ENCODE measurements at regions not wholly inside any gene's neighbourhood (a gene's known extent, or its start where the extent isn't known, plus 50 kb on each side); places are given as distances from the start of the nearest gene placed in this dataset.
"Not testable (repeated sequence)": the region's sequence is repeated elsewhere in the genome, so short reads cannot be mapped to it uniquely, and the experiment has no call there.

DNA sequence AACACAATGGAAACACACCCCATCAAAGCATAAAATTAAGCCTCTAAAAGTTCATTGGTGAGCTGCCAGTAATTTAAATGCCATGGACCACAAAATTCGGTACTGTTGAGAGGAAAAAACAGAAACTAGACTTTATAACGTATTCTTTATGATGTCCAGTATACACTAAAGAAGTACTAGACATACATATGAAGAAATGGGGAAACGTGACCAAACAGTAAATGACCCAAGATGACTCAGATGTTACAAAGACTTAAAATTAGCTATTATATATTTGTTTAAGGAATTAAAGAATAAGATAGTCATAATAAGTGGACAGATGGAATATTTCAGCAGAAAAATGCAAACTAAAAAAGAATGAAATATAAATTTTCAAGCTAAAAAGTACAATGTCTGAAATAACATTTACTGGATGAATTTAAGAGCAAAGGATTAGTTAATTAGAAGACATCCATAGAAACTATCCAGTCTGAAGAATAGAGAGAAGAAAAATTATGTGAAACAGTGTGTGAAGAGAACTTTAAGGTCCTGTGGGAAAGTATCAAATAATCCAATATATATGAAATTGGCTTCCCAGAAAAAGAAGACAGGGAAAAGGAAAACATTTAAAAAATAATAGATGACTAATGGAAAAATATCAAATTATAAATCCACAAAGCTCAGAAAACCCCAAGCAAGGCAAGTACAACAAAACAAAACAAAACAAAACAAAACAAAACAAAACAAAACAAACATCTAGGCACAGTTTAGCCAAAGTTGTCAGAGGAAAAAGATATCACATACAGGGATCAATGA is 69.4 kb downstream of the SAMD9 start:
- DNase-seq: no peak

DNA sequence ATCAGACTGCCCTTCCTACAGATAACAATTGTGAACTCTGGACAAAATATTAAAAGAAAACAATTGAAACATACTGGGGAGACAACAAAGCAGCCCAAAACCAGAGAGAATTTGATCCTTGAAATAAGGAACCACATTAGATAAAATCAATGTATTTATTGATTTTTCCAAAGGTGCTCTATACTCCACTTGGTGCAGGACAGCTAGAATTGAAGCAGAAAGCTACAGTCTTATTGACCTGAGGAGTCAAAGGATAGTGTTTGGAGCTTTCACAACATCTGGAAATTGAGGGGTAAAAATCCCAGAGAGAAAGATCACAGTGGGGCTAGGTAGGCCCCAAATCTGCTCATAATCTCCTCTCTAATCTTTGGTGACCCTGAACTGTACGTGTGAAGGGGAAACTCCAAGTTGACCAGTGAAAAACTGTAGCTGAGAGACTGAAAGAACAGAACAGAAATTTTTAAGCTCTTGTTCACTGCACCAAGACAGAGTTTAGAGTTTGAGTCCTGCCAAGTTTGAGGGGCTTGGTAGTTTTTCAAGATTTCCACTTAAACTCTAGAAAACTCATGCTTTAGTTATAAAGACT is 70.2 kb downstream of the SAMD9 start:
- no peak for DNase-seq

DNA sequence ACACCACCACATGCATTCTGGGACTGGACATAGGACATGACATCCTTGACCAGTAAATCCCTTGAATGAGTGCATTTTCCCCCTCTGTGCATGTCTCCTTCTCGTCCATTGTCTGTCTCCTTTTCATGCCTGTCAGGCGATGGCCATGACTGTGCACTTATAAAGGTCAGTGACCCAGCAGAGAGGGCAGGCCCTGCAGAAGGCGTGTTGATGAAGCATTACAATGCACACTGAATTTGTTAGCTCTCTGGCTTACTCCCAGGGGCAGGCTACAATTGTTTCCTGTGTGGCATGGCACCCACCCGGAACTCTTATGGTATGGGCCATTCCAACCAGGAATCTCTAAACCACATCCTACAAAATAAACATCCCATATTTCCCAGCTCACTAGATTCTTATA is 71.1 kb downstream of the SAMD9 start:
- no peak for DNase-seq

DNA sequence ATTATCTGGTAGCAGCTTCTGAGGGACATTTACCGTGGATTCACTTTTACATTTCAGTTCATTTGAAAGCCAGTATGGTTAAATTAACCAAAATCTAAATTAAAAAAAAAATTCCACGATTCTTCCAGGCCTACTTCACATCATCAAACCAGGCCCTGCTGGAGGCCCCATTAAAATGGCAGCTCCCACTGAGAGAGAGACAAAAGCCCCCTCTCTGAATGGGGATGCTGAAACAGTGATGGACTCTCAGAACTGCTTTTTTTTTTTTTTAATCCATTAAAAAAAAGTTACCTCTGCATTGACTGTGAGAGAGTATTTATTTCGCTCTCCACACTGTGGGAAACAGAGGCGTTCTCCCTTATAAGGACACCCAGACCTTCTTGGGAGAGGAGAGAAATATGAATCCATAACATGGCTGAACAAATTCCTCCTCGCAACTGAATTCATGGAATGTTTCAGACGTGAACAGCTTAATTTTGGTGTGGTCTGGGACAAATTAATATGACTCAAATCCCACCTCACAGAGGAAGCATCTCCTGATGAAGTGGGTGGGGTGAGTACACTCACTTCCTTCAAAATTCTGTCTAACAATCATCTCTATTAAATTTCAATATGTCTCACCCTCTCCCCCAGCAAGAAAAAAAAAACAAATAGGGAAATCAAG is 73.5 kb downstream of the SAMD9 start:
- DNase-seq: no peak

DNA sequence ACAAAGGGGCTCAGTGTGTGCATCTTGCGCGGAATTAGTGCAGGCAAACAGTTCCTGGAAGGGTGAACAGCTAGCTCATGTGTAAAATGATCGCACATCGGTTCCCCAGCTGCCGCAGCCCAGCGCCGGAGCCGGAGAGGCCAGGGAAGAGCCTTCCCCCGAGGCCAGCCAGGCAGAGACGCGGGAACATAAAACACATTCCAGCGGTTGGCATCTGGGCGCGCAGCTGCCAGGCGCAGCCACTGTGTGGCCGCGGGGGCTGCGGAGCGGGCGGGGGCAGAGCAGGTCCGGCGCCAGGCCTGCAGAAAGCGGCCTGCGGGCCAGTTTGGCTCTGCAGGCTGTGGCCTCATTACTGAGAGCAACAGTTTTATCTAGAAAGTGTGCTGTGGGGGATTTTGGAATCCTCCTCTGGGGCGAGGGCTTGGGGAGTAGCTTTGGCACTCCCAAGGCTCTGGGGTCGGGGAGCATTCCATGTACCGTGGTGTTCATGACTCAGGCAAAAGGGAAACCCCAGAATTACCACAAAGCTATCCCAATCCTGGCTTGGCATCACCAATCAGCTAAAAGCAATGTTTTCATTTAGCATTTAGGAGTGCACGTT is 74.3 kb downstream of the SAMD9 start:
- no peak for DNase-seq

DNA sequence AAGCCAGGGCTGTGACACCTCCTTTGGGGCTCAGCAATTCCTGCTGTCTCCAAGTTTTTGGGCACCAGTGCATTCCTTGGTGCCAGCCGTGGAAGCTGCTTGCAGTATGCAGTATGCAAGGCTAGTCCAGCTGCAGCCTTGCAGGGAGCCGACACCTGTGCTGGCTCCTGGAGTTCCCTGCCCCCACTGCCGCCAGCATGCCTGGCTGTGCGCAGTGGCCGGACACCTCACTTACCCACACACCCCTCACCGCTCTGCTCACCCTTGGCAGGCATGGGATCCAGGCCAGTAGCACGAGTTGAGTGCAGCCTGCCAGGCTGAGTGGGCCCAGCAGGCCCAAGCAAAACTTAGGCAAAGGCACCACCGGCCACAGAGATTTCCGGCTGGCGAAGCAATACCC is 77.4 kb downstream of the SAMD9 start:
- DNase-seq: no peak

DNA sequence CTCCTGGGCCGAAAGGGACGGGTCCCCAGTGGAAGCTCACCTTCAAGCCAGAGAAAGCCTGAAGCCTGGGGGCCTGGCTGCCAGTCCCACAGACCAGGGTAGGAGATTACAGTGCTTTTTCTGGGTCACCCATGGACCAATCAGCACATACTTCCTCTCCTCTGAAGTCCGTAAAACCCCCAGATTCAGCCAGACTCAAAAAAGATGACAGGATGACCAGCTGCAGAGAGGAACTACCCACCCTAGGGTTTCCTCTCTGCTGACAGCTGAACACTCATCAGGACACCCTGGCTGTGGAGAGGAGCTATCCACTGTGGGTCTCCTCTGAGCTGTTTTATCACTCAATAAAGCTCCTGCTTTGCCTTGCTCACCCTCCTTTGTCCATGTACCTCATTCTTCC is 78.0 kb downstream of the SAMD9 start:
- no peak for DNase-seq

DNA sequence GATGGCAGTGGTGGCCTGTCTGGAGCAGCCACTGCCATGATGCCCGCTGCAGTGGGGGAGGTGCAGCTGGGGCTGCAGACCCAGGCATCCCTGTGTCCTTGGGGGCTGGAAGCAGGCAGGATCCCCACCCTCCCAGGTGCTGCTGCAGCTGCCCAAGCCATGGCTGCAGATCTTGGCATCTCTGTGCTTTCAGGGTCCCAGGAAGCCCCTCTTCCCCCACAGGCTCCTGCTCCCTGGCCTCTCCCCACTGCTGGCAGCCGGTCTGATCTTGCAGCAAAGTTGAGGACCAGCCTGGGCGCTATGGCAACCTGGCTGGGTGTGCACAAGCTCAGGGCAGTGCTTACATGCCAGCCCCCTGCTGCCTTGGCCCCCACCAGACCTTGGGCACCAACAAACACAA is 78.5 kb downstream of the SAMD9 start:
- DNase-seq: no peak

DNA sequence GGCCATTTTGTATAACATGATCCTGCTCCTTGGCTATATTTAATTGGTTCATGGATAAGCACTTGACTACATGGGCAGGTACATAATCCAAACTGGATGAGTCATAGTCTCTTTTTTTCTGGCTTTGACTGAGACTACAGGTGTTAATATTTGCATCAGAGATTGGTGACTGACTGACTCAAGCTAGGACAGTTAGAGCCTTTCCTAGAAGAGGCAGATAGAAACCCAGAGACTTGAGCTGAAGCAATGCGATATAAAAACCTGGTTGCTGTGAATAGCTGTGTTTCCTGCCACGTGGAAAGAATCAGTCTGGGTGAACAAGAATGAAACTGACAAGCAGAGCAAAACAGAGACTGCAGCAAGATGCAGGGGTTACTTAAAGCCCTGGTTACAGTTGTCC is 81.0 kb downstream of the SAMD9 start:
- no peak for DNase-seq

DNA sequence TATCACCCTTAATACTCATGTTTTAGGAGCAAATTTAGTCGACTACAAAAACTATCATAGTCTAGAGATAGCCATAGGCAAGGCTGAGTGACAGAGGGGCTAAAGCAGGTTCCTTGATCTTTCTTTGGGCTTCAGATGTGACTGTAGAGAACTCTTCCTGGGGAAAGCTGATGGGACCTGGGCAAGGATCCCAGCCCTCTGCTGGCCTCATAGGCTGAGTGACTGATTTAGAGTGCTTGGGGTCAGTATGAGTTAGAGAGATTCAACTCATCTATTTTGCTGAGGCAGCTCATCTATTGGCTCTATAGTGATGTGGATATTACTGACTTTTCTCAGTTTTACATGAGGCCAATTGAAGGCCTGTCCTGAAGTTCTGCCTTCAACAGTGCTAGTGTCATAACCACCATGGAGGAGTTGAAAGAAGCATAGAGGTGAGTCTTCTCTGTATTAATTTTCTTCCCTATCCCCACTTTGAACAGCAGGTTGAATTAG is 81.6 kb downstream of the SAMD9 start:
- no peak for DNase-seq

DNA sequence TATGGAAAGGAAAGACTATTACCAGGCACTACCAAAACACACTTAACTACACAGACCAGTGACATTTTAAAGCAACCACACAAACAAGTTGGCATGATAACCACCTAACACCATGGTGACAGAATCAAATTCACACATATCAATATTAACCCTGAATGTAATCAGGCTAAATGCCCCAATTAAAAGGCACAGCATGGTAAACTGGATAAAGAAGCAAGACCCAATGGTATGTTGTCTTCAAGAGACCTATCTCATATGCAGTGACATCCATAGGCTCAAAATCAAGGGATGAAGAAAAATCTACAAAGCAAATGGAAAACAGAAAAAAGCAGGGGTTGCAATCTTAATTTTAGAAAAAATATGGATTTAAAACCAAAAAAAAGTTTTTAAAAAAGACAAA is 86.0 kb downstream of the SAMD9 start:
- DNase-seq: no peak

DNA sequence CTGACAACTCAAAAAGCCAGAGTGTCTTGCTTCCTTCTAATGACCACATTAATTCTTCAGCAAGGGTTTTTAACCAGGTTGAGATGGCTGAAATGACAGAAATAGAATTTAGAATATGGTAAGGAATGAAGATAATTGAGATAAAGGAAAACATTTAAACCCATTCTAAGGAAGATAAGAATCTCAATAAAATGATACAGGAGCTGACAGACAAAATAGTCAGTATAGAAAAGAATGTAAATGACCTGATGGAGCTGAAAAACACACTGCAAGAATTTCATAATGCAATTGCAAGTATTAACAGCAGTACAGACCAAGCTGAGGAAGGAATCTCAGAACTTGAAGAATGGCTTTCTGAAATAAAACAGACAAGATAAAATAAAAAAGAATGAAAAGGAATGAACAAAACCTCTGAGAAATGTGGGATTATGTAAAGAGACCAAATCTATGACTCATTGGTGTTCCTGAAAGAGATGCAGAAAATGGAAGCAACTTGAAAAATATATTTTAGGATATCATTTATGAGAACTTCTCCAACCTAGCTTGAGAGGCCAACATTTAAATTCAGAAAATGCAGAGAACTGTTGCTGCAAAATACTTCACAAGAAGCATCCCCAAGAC is 87.1 kb downstream of the SAMD9 start:
- DNase-seq: no peak

DNA sequence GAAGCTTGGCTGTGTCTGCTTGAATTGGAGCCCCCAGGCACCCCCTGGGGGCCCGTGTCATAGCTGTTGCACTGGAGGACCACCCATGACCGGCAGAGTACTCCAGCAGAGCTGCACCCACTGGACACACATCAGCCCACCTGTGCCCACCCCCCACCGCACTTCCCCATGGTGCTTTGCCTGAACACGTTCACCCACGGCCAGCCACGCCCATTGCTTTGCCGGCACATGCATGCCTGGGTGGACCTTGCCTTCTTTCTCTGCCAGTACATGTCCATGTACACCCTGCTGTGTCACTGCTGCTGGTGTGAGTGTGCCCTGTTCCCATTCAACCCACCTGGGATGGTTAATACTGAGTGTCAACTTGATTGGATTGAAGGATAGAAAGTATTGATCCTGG is 88.7 kb downstream of the SAMD9 start:
- no peak for DNase-seq

DNA sequence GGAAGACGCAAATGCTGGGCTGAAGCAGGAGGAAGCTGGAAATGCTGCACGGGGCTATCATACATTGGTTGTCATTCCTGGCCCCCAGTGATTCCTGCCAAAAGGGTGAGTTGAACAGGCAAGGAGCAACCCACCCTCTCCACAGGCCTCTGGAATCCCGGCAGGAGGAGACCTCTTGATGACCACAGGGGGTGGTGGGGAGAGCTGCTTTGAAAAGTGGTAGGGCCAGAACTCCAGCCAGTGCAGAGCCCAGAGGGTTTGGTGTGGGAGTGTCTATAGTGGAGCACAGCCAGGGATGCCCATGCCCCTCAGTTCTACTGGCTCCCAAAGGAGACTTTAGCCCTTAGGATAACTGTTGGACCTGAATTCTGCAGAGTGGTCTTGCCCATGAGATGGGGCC is 89.2 kb downstream of the SAMD9 start:
- no peak for DNase-seq

DNA sequence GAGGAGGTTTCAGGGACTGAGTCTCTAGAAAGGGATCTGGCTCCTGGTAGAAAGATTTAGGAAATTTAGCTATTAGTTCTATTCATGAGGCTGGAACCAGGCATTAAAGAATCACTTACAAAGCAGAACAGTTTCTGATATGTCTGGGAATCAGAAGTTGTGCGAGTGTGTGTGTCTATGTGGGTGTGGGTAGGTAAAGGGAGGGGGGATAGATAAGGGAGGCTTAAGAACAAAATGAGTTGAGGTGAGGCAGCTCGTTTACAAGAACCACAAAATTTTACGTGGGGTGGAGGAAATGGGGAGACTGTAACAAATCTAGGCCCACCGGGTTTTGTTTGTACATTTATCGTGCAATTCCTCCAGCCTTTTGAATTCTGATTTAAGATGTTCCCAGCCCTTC is 90.7 kb downstream of the SAMD9 start:
- DNase-seq: no peak

DNA sequence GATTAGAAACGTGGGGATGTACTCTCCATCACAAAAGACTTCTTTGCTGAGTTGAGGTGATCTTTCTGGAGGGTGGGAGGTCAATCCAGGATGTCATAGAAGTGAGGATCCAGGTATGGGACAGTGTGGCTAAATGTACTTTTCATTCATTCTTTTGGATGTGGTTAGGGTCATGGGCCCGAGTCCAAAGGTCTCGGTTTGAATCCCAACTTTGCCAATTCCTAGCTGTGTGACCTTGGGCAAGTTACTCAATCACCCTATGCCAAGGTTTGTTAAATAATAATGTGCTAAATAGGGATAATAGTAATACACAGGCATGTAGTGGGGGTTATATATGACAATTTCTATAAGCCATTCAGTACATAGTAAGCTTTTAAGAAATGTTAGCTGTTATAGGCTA is 91.4 kb downstream of the SAMD9 start:
- no peak for DNase-seq

DNA sequence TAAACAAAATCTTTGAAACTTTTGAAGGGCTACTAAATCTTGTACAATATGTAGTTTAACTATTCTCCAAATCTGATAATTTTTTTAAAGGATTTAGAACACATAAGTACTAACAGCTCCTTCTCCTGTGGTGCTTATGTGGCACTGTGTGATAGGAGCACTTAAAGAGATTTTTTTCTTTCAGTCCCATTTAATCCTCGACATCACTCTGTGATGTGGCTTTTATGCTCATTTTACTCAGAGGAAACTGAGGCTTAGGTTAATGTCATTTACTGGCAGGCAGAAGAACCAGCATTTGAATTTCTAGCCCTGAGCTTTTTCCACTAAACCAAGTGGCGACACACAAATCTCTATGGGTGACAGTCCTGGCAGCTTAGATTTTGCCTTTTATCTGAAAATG is 92.4 kb downstream of the SAMD9 start:
- no peak for DNase-seq

DNA sequence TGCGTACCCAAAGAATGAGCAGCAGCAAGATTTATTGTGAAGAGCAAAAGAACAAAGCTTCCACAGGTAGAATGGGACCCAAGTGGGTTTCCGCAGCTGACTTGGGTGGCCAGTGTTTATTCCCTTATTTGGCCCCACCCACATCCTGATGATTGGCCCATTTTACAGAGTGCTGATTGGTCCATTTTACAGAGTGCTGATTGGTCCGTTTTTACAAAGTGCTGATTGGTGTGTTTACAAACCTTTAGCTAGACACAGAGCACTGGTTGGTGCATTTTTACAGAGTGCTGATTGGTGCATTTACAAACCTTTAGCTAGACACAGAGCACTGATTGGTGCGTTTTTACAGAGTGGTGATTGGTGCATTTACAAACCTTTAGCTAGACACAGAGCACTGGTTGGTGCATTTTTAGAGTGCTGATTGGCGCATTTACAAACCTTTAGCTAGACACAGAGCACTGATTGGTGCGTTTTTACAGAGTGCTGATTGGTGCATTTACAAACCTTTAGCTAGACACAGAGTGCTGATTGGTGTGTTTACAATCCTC is 94.8 kb downstream of the SAMD9 start:
- not testable (repeated sequence) for DNase-seq

DNA sequence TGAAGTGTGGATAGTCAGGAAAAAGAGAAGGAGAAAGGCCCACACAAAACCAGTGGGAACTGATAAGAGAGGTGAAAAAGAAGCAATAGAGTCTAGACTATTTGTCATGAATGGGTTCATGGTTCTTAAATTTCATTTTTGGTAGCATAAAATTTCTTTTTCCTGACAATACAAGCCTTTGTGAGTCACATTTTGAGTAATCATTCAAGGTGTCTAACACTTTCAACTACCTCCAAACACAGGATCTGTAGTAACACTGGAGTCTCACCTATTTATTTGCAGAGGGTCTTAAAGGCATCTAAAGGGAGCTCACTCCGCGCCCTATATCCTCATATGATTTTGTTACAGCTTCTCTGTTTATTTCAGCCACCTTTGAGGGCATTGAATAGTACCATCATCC is 96.0 kb downstream of the SAMD9 start:
- DNase-seq: no peak

DNA sequence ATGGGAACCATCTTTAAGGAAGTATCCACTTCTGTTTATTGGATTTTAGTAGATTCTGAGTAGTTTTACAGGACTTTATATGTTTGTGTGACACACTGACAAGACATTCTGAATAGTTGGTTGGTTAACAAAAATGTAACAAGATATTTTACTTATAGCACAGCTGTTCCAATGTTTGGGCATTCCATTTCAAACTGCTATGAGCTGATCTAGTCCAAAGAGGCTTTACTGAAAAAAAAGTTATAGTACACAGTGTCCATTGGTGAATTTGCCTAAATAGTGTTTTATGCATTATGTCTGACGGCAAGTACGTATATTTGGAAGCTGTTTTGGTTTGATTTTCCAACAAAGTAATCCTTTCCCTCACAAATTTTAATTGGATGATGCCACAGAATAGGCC is 99.1 kb downstream of the SAMD9 start:
- no peak for DNase-seq

DNA sequence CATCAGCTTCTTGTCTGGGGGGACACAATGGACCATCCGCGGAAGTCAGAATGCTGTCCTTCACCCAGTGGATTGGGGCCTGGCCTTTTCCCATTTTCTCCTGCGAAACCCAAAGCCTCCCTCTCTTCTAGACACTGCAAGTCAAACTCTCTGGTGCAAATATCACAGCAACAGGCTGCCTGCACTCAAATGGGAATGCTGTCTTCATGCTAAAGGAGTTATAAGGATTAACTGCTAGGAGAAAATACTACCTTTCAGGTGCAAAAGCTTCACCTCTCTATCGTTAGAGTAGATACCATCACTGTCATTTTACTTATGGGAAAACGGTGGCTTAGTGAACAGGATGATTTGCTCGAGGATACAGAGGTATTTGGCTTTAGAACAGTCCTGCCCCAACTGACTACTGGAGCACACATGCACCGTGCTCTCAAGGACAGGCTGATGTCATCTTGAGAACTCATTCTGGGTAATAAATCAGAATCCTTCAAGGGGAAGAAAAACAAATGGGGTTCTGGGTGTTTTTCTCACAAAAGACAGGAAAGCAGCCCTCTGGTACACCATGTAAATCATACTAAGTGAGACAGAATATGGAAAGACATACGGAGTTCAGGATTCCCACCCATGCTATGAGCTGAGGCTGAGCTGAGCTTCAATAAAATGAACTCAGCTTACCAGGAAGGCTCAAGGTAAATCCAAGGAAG is 100.9 kb downstream of the SAMD9 start:
- DNase-seq: no peak
